HEK293 (cell line): ENCODE measurements at regions not wholly inside any gene's neighbourhood (a gene's known extent, or its start where the extent isn't known, plus 50 kb on each side); places are given as distances from the start of the nearest gene placed in this dataset.

ENCODE experiments used
- CTCF ChIP-seq: fragments of 450-650 bp; formaldehyde crosslinking; IDR thresholded peaks from 2 replicates; pipeline ENCODE4 v1.5.1; 2016; ENCODE audit warnings: missing biosample characterization, missing genetic modification characterization
- PRDM1 ChIP-seq: fragments of 450-650 bp; formaldehyde crosslinking; IDR thresholded peaks from 2 replicates; pipeline ENCODE4; 2016; ENCODE audit warnings: missing biosample characterization, missing genetic modification characterization
- SP2 ChIP-seq: fragments of 450-650 bp; formaldehyde crosslinking; IDR thresholded peaks from 2 replicates; pipeline ENCODE4 v1.5.1; 2016; ENCODE audit warnings: missing biosample characterization, missing genetic modification characterization
- TCF7L2 ChIP-seq: IDR thresholded peaks from 2 replicates; pipeline ENCODE4 v1.6.1; 2011; ENCODE audit warnings: low read depth, mild to moderate bottlenecking, inconsistent platforms, low read length, moderate library complexity, borderline replicate concordance
- ZNF10 ChIP-seq: fragments of 450-650 bp; formaldehyde crosslinking; IDR thresholded peaks from 2 replicates; pipeline ENCODE4 v1.5.1; 2017; ENCODE audit warnings: missing biosample characterization, missing genetic modification characterization
- ZNF121 ChIP-seq: fragments of 450-650 bp; formaldehyde crosslinking; IDR thresholded peaks from 2 replicates; pipeline ENCODE4 v1.5.1; 2016; ENCODE audit warnings: missing biosample characterization, missing genetic modification characterization
- ZNF335 ChIP-seq: fragments of 450-650 bp; formaldehyde crosslinking; conservative IDR thresholded peaks from 2 replicates; pipeline ENCODE4 v1.5.1; 2016; ENCODE audit warnings: missing biosample characterization, missing genetic modification characterization
- ZNF544 ChIP-seq: fragments of 450-650 bp; formaldehyde crosslinking; IDR thresholded peaks from 2 replicates; pipeline ENCODE4 v1.5.0; 2017; ENCODE audit warnings: missing biosample characterization, missing genetic modification characterization
- ZNF660 ChIP-seq: fragments of 450-650 bp; IDR thresholded peaks from 2 replicates; pipeline ENCODE4 v1.5.1; 2018; ENCODE audit warnings: missing biosample characterization, mild to moderate bottlenecking, missing genetic modification characterization

GRCh38 chr21:17393413-17393812 lies 119.4 kb upstream of the CXADR start:
- no peak for TF ChIP-seq ZNF10
- TF ChIP-seq CTCF = no peak
- no peak for TF ChIP-seq PRDM1
- no peak for TF ChIP-seq ZNF660 (tag by site-specific recombination)
- TF ChIP-seq SP2 (tag by site-specific recombination) = no peak
- TF ChIP-seq ZNF121 = no peak
- TF ChIP-seq ZNF335 (tag by site-specific recombination) = no peak
- TF ChIP-seq TCF7L2 = no peak
- no peak for TF ChIP-seq ZNF544 (tag by site-specific recombination)
